Stimulated activated CD8-positive, alpha-beta memory T cell treated with anti-CD3 and anti-CD28 coated beads, Interleukin-12 subunit alpha, Interleukin-12 subunit beta, amount 100 ng/mL, for 1 hour (primary cell): ENCODE measurements at regions not wholly inside any gene's neighbourhood (a gene's known extent, or its start where the extent isn't known, plus 50 kb on each side); places are given as distances from the start of the nearest gene placed in this dataset.

ENCODE experiments used
- DNase-seq: peaks from one replicate; pipeline ENCODE4 v3.0.0-alpha.2; 2020; ENCODE audit warnings: low read depth

GRCh38 chr9:20291201-20291600, 331.1 kb downstream of the MLLT3 start:
- no peak for DNase-seq

- no peak for DNase-seq
These were observed 332.0 kb downstream of the MLLT3 start for GRCh38 chr9:20290257-20290656.

GRCh38 chr9:20289423-20290010, 332.8 kb downstream of the MLLT3 start:
- no peak for DNase-seq

- DNase-seq, result no peak
These were observed 335.3 kb downstream of the MLLT3 start for GRCh38 chr9:20286969-20287368.

GRCh38 chr9:20286154-20286700, 336.1 kb downstream of the MLLT3 start:
- DNase-seq, result no peak

GRCh38 chr9:20284601-20285289, 337.6 kb downstream of the MLLT3 start:
- DNase-seq, result no peak

GRCh38 chr9:20280330-20280729, 342.0 kb downstream of the MLLT3 start:
- DNase-seq, result no peak

GRCh38 chr9:20276762-20277161, 345.5 kb downstream of the MLLT3 start:
- no peak for DNase-seq

- no peak for DNase-seq
These were observed 350.6 kb downstream of the MLLT3 start for GRCh38 chr9:20271723-20272122.

- no peak for DNase-seq
These were observed 351.2 kb downstream of the MLLT3 start for GRCh38 chr9:20271096-20271495.

GRCh38 chr9:20270161-20270560, 352.1 kb downstream of the MLLT3 start:
- no peak for DNase-seq

GRCh38 chr9:20269620-20270019, 352.7 kb downstream of the MLLT3 start:
- DNase-seq, result no peak

GRCh38 chr9:20264896-20265295, 357.4 kb downstream of the MLLT3 start:
- no peak for DNase-seq

GRCh38 chr9:20262611-20263010, 359.7 kb downstream of the MLLT3 start:
- DNase-seq, result no peak

GRCh38 chr9:20256284-20256948, 365.9 kb downstream of the MLLT3 start:
- DNase-seq, result no peak

- no peak for DNase-seq
These were observed 367.2 kb downstream of the MLLT3 start for GRCh38 chr9:20255052-20255451.

GRCh38 chr9:20253635-20254034, 368.7 kb downstream of the MLLT3 start:
- DNase-seq, result no peak

- no peak for DNase-seq
These were observed 369.5 kb downstream of the MLLT3 start for GRCh38 chr9:20252778-20253177.

GRCh38 chr9:20250791-20251190, 371.5 kb downstream of the MLLT3 start:
- DNase-seq, result no peak

GRCh38 chr9:20244271-20244670, 378.0 kb downstream of the MLLT3 start:
- DNase-seq, result no peak

GRCh38 chr9:20243841-20244240, 378.5 kb downstream of the MLLT3 start:
- no peak for DNase-seq

- no peak for DNase-seq
These were observed 379.6 kb downstream of the MLLT3 start for GRCh38 chr9:20242510-20243189.

- no peak for DNase-seq
These were observed 381.8 kb downstream of the MLLT3 start for GRCh38 chr9:20240498-20240897.
